Adrenal gland (tissue), 5 donors: ENCODE measurements at regions not wholly inside any gene's neighbourhood (a gene's known extent, or its start where the extent isn't known, plus 50 kb on each side); places are given as distances from the start of the nearest gene placed in this dataset.
A peak's percentile ranks its signal among the peaks of the same experiment; 100 is the strongest.

ENCODE experiments used
- CTCF ChIP-seq, 6 experiments: fragments of 450-650 bp in 4 of 6; fragments of 200-600 bp in 2 of 6; sonication (generic) in 1 of 6; IDR thresholded peaks; 1 replicate in 5 of 6; 2 replicates in 1 of 6; pipeline versions ENCODE4 v1.5.1 to v1.8.0; 2016 to 2021; ENCODE audit warnings: antibody characterized with exemption in 6 of 6, mild to moderate bottlenecking in 2 of 6, moderate library complexity in 1 of 6
- POLR2A ChIP-seq, 2 donors: fragments of 450-650 bp; IDR thresholded peaks; one replicate each; pipeline ENCODE4 v1.6.1; 2017; ENCODE audit warnings: antibody characterized with exemption in 2 of 2, mild to moderate bottlenecking in 2 of 2, moderate library complexity in 1 of 2
- donor health status: DM: no; HTN: no; CAD: no.

- peak in 5 of 6 experiments; percentile 26 to 46 (median 32) for TF ChIP-seq CTCF (IDR thresholded peaks at IDR 0.05)
- TF ChIP-seq POLR2A (IDR thresholded peaks at IDR 0.05): no peak
Measured at GRCh38 chr2:38446418-38446817, 69.3 kb upstream of the ATL2 start.
